H1 (cell line): ENCODE measurements at regions not wholly inside any gene's neighbourhood (a gene's known extent, or its start where the extent isn't known, plus 50 kb on each side); places are given as distances from the start of the nearest gene placed in this dataset.
"Not testable (repeated sequence)": the region's sequence is repeated elsewhere in the genome, so short reads cannot be mapped to it uniquely, and the experiment has no call there.

ENCODE experiments used
- CTCF ChIA-PET: fragments of 300-600 bp; sonication (Branson Sonifier 250); formaldehyde crosslinking; loops from one replicate; lab custom pipeline; 2021; ENCODE audit not compliant: partially characterized antibody; lab: Charles Lee
- POLR2A ChIA-PET: fragments of 300-600 bp; sonication (Branson Sonifier 250); formaldehyde crosslinking; loops from one replicate; lab custom pipeline; 2021; ENCODE audit warnings: inconsistent platforms; ENCODE audit not compliant: partially characterized antibody; lab: Charles Lee
- DNase-seq, 2 experiments: peaks; one replicate each; pipeline versions ENCODE4 v3.0.0 to v3.0.0-alpha.2; 2010 to 2022; ENCODE audit warnings: low spot score in 2 of 2, low read depth in 1 of 2, mixed read lengths in 1 of 2
- FAIRE-seq: peaks from 2 replicates; lab custom pipeline; 2011; peaks lifted over from hg19 to GRCh38; lab: Jason Lieb, UNC
- H2AFZ ChIP-seq: 2 replicates; pipeline ENCODE4 v1.8.1; 2012; ENCODE audit warnings: low read length, inconsistent platforms
- H2AK5ac ChIP-seq: 2 replicates; pipeline ENCODE4 v1.6.1; 2013; ENCODE audit warnings: low read depth, low read length
- H2BK120ac ChIP-seq: replicated peaks from 2 replicates; pipeline ENCODE3; 2013; ENCODE audit warnings: low read depth, low read length, inconsistent platforms
- H2BK12ac ChIP-seq: 2 replicates; pipeline ENCODE4 v1.6.1; 2013; ENCODE audit warnings: low read depth, low read length
- H2BK15ac ChIP-seq: 2 replicates; pipeline ENCODE4 v1.6.1; 2013; ENCODE audit warnings: low read length
- H2BK20ac ChIP-seq: 2 replicates; pipeline ENCODE4 v1.6.1; 2013; ENCODE audit warnings: low read length
- H2BK5ac ChIP-seq: 2 replicates; pipeline ENCODE4 v1.6.1; 2013; ENCODE audit warnings: low read depth, low read length
- H3K14ac ChIP-seq: 2 replicates; pipeline ENCODE4 v1.6.1; 2013; ENCODE audit warnings: inconsistent platforms; ENCODE audit not compliant: insufficient read length
- H3K18ac ChIP-seq: 2 replicates; pipeline ENCODE4 v1.6.1; 2013; ENCODE audit warnings: low read length; ENCODE audit errors: extremely low read depth
- H3K23ac ChIP-seq: 2 replicates; pipeline ENCODE4 v1.6.1; 2013; ENCODE audit warnings: inconsistent platforms; ENCODE audit not compliant: insufficient read length
- H3K23me2 ChIP-seq: 2 replicates; pipeline ENCODE4 v1.6.1; 2013; ENCODE audit warnings: low read depth, low read length
- H3K27ac ChIP-seq: 2 replicates; pipeline ENCODE4 v1.6.1; 2011; ENCODE audit warnings: low read depth, low read length, inconsistent platforms
- H3K27me3 ChIP-seq, 4 experiments: replicated peaks in 1 of 4; 1 replicate in 1 of 4; 2 replicates in 3 of 4; pipeline versions ENCODE4 v1.6.1 to v1.8.1; 2011 to 2013; ENCODE audit warnings: low read length in 3 of 4, mild to moderate bottlenecking in 3 of 4, inconsistent platforms in 2 of 4, mixed read lengths in 2 of 4, moderate library complexity in 1 of 4; ENCODE audit not compliant: control insufficient read depth in 3 of 4, insufficient read depth in 3 of 4; ENCODE audit errors: extremely low read depth in 1 of 4
- H3K36me3 ChIP-seq, 4 experiments: 2 replicates each; pipeline versions ENCODE4 v1.6.1 to v1.8.1; 2011 to 2013; ENCODE audit warnings: mild to moderate bottlenecking in 4 of 4, low read length in 3 of 4, moderate library complexity in 2 of 4, control low read depth in 1 of 4, inconsistent platforms in 1 of 4; ENCODE audit not compliant: insufficient read depth in 4 of 4, control insufficient read depth in 2 of 4
- H3K4ac ChIP-seq: replicated peaks from 2 replicates; pipeline ENCODE3; 2013; ENCODE audit warnings: low read length, low read depth, mixed read lengths, inconsistent platforms; ENCODE audit not compliant: insufficient read length
- H3K4me1 ChIP-seq, 4 experiments: replicated peaks in 1 of 4; 1 replicate in 1 of 4; 2 replicates in 3 of 4; pipeline versions ENCODE4 v1.6.1 to v1.8.1; 2011 to 2013; ENCODE audit warnings: low read length in 3 of 4, inconsistent platforms in 2 of 4, mixed read lengths in 1 of 4; ENCODE audit not compliant: insufficient read depth in 4 of 4, control insufficient read depth in 3 of 4
- H3K4me2 ChIP-seq, 2 experiments: 2 replicates each; pipeline versions ENCODE4 v1.6.1 to v1.8.1; 2011 to 2013; ENCODE audit warnings: low read depth in 2 of 2, low read length in 2 of 2, control low read depth in 1 of 2, inconsistent platforms in 1 of 2, mild to moderate bottlenecking in 1 of 2; ENCODE audit not compliant: insufficient read depth in 1 of 2
- H3K4me3 ChIP-seq, 4 experiments: fragments of 200-600, 300-600 bp in 1 of 4; sonication (generic), shearing (Covaris generic), sonication (Bioruptor Twin) in 1 of 4; 2 replicates each; pipeline versions ENCODE4 v1.5.1 to v1.8.1; 2011 to 2016; ENCODE audit warnings: low read length in 4 of 4, low read depth in 3 of 4, control low read depth in 2 of 4, inconsistent platforms in 2 of 4, mild to moderate bottlenecking in 2 of 4, mixed read lengths in 1 of 4, moderate library complexity in 1 of 4; ENCODE audit not compliant: insufficient read depth in 2 of 4; ENCODE audit errors: extremely low read depth in 1 of 4
- H3K56ac ChIP-seq: replicated peaks from 2 replicates; pipeline ENCODE3; 2013; ENCODE audit warnings: low read depth, mild to moderate bottlenecking, mixed read lengths, low read length, inconsistent platforms; ENCODE audit not compliant: insufficient read length
- H3K79me1 ChIP-seq: 2 replicates; pipeline ENCODE4 v1.6.1; 2013; ENCODE audit warnings: low read depth, low read length, control low read depth
- H3K79me2 ChIP-seq, 2 experiments: 2 replicates each; pipeline versions ENCODE4 v1.6.1 to v1.8.1; 2012 to 2013; ENCODE audit warnings: low read length in 2 of 2, mild to moderate bottlenecking in 2 of 2, inconsistent platforms in 1 of 2; ENCODE audit not compliant: insufficient read depth in 2 of 2, control insufficient read depth in 1 of 2
- H3K9ac ChIP-seq, 4 experiments: replicated peaks in 1 of 4; 1 replicate in 1 of 4; 2 replicates in 3 of 4; pipeline versions ENCODE4 v1.6.1 to v1.8.1; 2011 to 2013; ENCODE audit warnings: low read depth in 3 of 4, low read length in 3 of 4, control low read depth in 2 of 4, mild to moderate bottlenecking in 2 of 4, moderate library complexity in 2 of 4, inconsistent platforms in 1 of 4; ENCODE audit errors: extremely low read depth in 1 of 4
- H3K9me3 ChIP-seq, 2 experiments: 2 replicates each; pipeline versions ENCODE4 v1.6.1 to v1.8.1; 2012 to 2013; ENCODE audit warnings: mild to moderate bottlenecking in 2 of 2, moderate library complexity in 2 of 2, control low read depth in 1 of 2, inconsistent platforms in 1 of 2, low read depth in 1 of 2, low read length in 1 of 2, mixed read lengths in 1 of 2; ENCODE audit not compliant: insufficient read depth in 2 of 2
- H4K20me1 ChIP-seq, 2 experiments: replicated peaks in 1 of 2; 2 replicates each; pipeline versions ENCODE3 to v1.8.1; 2011 to 2013; ENCODE audit warnings: inconsistent platforms in 2 of 2, low read length in 2 of 2, mild to moderate bottlenecking in 1 of 2; ENCODE audit not compliant: insufficient read depth in 2 of 2, control insufficient read depth in 1 of 2
- H4K5ac ChIP-seq: 2 replicates; pipeline ENCODE4 v1.6.1; 2013; ENCODE audit warnings: low read length, low read depth, mixed read lengths, inconsistent platforms; ENCODE audit not compliant: insufficient read length
- H4K8ac ChIP-seq: 2 replicates; pipeline ENCODE4 v1.8.0; 2013; ENCODE audit warnings: mild to moderate bottlenecking, moderate library complexity, low read length, inconsistent platforms; ENCODE audit not compliant: insufficient read depth; ENCODE audit errors: extremely low read depth
- H4K91ac ChIP-seq: replicated peaks from 2 replicates; pipeline ENCODE3; 2013; ENCODE audit warnings: low read length, mixed read lengths, inconsistent platforms; ENCODE audit not compliant: insufficient read length
- WGBS, 2 experiments: shearing (Covaris generic) in 1 of 2; methylation state at CpG; one replicate each; pipeline versions ENCODE4 v1.1.6 to v1.1.7; 2013 to 2015; ENCODE audit warnings: low lambda C conversion rate in 2 of 2, mixed read lengths in 2 of 2, inconsistent platforms in 1 of 2, low coverage in 1 of 2, missing lambda C conversion rate in 1 of 2; ENCODE audit not compliant: insufficient replicate concordance in 2 of 2, insufficient coverage in 1 of 2, insufficient read length in 1 of 2; ENCODE audit errors: extremely low coverage in 1 of 2, missing lambda C conversion rate in 1 of 2; 5-methylcytosine and 5-hydroxymethylcytosine counted together

GRCh38 chr3:178942261-178942660, 129.3 kb downstream of the ZMAT3 start:
- FAIRE-seq, POLR2A ChIA-PET, H3K79me2 ChIP-seq, H3K27ac ChIP-seq, H2BK20ac ChIP-seq, H4K8ac ChIP-seq, H3K4me3 ChIP-seq, H3K79me1 ChIP-seq, H3K27me3 ChIP-seq, DNase-seq, H3K4me1 ChIP-seq, H2BK12ac ChIP-seq, H3K4ac ChIP-seq, H3K23ac ChIP-seq, H3K23me2 ChIP-seq, H3K36me3 ChIP-seq, H2BK15ac ChIP-seq, H4K20me1 ChIP-seq, CTCF ChIA-PET, H2BK5ac ChIP-seq, H2BK120ac ChIP-seq, H4K5ac ChIP-seq, H3K9me3 ChIP-seq, H3K18ac ChIP-seq, H3K14ac ChIP-seq, H2AK5ac ChIP-seq, H2AFZ ChIP-seq, H3K9ac ChIP-seq, H3K4me2 ChIP-seq, H3K56ac ChIP-seq, H4K91ac ChIP-seq: not testable (repeated sequence)
- 91% methylated on average over 3 of the region's 3 CpGs; no CpG with 5 or more reads in 1 of the 2 experiments for WGBS, 2 experiments
